HG03095 (cell line): ENCODE measurements at regions not wholly inside any gene's neighbourhood (a gene's known extent, or its start where the extent isn't known, plus 50 kb on each side); places are given as distances from the start of the nearest gene placed in this dataset.

Source experiments
- ATAC-seq: cut with Tn5 transposase; IDR thresholded peaks from one replicate; pipeline ENCODE4 v1.9.1; 2021; ENCODE audit warnings: moderate library complexity; ENCODE audit not compliant: unreplicated experiment

GRCh38 chr3:132183811-132184210 is 133.4 kb upstream of the ACP3 start:
- ATAC-seq, result no peak

DNA sequence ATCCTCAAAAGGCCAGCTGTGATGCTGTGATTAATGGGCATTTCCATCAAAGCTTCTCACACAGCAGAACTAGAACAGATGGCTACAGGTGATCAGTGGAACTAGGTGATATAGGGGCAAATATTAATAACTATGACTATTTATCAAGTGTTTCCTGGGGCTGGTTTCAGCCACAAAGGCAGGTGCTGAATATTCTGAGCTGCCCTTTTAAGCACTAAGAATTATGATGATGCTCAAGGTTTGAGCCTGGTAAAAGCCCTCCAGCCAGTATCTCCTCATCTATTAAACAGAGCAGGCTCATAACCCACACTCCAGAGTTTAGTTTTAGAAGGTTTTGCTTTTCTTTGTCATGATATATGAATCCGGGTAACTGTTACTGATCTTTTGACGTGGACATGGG is 129.5 kb upstream of the ACP3 start:
- ATAC-seq, result no peak

- ATAC-seq, result no peak
These were observed 127.6 kb upstream of the ACP3 start for GRCh38 chr3:132189601-132190000.

DNA sequence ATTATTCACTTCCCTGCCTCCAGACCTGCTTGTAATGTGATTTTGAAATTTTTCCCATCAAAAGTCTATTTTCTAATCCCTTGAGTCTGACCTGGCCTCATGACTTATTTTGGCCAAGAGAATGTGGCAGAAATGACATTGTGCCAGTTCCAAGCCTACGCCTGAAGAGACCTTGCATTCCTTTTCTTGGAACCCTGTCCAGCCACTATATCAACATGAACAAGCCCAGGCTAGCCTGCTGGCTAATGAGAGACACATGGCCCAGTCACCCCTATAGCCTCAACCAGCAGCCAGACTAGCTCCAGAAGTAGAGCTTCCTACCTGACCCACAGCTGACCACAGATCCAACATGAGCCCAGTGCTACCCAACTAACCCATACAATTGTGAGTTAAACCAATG is 121.1 kb upstream of the ACP3 start:
- ATAC-seq, result no peak

GRCh38 chr3:132198516-132198915 is 118.7 kb upstream of the ACP3 start:
- ATAC-seq, result no peak

- no peak for ATAC-seq
These were observed 117.8 kb upstream of the ACP3 start for GRCh38 chr3:132199451-132199850.

DNA sequence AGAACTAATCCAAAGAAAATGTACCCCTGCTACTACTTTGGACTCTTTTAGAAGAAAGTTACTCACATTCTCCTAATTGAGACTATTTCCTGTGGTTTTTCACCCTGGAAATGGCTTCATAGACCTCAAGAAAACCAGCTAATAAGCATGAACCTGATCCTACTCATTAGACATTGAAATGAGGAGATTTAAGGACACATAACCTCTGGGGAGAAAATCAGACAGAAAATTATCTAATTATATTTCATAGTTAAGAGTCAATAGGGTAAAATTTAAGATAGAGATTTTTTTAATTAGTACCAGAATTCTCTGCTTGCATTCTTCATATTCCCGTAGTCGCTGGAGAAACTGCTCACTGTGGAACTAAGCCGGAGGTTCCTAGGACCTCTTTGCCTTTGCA is 114.6 kb upstream of the ACP3 start:
- no peak for ATAC-seq

DNA sequence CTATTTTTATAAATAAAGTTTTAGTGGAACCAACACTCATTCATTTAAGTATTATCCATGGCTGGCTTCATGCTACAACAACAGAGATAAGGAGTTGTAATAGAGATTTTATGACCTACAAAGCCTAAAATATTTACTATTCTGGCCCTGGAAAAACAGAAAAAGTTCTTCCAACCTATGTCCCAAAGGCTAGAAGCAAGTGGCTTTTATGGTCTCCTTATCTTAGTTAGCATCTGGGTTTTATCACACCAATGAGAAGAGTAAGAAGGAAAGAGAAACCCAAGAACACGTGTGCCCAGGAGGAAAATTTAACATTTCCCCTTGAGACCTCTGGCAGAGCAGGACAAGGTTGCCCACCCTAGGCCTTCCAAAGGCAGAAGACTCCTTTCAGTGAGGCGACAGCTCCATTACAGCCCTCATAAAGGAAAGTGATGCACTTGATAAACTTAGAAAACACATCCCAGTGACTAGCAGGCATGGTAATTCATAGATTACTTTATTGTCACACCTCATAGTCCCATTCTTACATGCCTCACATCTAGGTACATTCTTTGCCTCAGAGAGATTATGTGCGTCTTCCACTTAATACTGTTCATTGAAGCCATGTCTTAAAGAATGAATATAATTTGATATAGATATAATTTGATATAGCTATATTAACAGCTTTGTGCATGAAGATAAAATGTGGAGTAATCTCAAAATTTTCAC is 113.2 kb upstream of the ACP3 start:
- ATAC-seq, result no peak

DNA sequence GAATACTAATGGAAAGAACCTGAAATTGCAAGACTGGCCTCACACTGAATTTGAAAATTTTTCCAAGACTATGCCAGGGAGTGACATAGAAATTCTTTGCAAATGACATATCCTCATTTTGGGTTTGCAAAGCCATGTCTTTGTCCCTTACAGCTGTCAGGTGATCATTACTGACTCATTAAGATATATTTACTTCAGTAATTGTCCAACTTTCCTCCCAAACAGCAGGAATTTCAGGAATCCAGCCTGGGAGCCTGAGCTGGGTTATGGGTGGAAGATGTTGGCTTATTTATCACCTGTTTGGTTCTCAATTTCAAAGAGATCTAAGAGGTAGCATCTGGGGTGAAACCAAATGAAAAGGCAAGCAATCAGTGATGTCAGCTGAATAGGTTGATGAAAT is 111.6 kb upstream of the ACP3 start:
- ATAC-seq, result no peak

GRCh38 chr3:132209855-132210254 is 107.4 kb upstream of the ACP3 start:
- no peak for ATAC-seq

DNA sequence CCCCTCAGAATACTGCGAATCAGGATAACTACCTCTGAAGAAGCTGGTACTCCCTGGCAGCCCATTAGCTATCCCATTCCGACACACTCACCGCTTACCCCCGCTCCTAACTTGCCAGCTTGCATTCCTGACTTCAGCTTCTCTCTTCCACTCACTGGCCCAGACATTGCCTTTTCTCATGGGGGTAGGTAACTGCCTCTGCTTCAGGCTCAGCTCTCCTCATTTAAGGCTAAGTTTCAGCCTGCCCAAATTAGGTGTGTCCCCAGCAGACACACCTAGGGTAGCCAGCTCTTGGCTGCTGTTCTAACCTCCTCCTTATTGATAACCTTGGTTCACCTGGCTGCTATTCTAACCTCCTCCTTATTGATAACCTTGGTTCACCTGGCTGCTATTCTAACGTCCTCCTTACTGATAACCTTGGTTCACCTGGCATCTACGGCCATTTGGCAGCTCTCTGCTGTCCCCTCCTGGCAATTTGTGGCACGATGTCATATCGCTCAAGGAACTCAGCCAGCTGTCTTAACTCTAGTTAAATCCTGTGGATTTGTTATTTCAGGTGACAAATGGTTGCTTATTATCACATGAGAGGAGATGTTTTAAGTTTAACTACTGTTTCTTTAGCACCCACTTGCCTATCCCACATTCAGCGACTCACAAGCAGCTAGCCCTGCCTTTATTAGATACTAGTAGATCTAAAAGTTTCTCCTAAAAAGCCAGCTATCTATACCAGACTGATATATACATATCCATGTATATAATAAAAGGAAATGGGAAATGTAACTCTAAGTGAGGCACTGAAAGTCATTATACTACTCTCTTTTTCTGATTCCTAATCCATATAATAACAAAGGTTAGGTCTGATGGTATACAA is 106.5 kb upstream of the ACP3 start:
- no peak for ATAC-seq

DNA sequence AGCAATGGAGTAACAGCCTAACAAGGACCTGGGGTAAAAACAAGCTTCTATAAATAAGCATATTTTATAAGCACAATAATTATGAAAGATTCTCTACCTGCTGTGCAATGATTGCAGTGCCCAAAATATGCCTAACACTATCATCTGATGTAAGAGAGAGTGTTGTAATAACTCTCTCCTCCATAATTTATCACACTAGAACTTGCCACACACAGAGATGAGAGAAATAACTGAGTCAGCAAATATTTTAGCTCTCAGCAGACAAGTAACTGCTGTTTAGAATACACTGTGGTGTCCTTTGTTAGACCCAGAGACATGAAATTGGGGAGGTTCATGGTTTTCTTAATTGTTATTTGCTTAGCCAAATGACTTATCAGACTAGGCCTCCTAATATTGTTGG is 105.3 kb upstream of the ACP3 start:
- ATAC-seq, result no peak

DNA sequence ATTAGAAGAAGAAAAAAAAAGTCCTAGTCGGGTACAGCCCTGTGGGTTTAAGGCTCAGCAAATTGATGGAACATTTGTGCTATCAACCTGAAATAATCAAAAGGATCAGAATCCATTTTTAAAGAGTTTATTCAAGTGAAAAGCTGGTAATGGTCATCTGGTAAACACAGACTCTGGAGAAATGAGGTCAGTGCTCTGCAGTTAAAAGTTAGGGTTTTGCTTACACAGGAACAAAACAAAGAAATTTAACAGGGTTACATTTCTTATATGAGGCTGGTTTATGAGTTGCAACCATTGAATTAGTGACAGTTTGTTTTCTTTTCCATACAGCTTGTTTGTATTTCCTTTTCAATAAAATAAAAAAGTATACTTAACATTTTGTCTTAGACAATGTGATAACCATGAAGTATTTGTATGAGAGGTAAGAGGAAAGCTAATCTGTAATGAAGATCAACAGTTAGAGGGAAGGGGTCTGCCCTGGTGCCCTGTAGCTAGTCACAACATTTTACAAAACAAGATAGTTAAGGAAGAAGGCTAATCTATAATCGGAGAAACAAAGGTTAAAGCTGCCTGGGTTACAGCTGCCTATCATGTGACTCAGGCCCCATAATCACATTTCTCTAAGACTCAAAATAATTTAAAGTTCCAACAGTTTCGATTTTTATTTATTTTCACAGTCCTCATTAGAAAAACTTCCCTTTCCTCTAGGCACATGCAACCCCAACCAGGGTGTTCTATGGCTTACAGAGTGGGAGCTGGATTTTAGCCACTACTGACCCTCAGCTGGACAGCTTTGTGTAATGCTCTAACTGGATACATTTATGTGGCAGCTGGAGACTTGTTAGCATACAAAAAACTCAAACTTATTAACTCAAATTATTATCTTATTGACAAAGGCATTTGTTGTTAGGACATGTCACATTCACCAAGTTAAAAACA is 98.1 kb upstream of the ACP3 start:
- no peak for ATAC-seq

DNA sequence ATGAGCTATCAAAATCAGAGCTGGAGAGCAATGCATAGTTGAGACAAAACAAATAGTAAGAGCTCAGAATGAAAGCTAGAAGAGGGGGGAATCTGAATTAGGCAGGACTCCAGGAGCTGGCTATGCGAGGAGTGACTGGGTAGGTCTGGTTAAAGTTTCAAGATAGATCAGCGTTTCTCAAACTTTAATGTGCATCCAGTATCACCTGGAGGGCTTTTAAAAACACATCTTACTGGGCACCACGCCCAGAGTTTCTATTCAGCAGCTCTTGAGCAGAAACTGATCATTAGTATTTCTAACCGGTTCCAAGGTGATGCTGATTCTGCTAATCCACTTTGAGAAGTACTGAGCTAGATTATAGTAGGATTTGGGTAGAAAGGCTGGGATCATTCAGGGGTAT is 96.2 kb upstream of the ACP3 start:
- no peak for ATAC-seq

GRCh38 chr3:132222868-132223538 is 94.2 kb upstream of the ACP3 start:
- ATAC-seq, result no peak

DNA sequence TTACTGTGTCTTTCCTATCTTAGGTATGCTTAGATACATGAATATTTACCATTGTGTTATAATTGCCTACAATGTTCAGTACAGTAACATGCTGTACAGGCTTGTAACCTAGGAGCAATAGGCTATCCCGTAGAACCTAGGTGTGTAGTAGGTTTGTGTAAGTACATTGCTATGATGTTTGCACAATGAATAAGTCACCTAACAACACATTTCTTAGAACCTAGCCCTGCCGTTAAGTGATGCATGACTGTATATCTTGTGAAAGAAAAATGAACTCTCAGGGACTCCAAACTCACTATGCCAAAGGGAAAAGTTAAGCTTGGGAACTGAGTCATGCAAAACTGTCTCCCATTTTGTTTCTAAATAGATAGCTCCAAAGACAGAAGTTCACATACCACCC is 91.5 kb upstream of the ACP3 start:
- ATAC-seq, result no peak

GRCh38 chr3:132228923-132229322 is 88.3 kb upstream of the ACP3 start:
- no peak for ATAC-seq

- ATAC-seq, result no peak
These were observed 87.6 kb upstream of the ACP3 start for GRCh38 chr3:132229641-132230040.

- no peak for ATAC-seq
These were observed 86.8 kb upstream of the ACP3 start for GRCh38 chr3:132230156-132231000.

- no peak for ATAC-seq
These were observed 85.6 kb upstream of the ACP3 start for GRCh38 chr3:132231633-132232032.
